IMR-90 (cell line): ENCODE measurements at regions not wholly inside any gene's neighbourhood (a gene's known extent, or its start where the extent isn't known, plus 50 kb on each side); places are given as distances from the start of the nearest gene placed in this dataset.

Experiments
- ATAC-seq: fragments of 200-7000 bp; cut with Tn5 transposase; 2 replicates; pipeline ENCODE4 v1.9.1; 2020; ENCODE audit warnings: low read depth, mild to moderate bottlenecking, moderate library complexity
- BruUV-seq: library from RNA; stranded (reverse); fragments of 400-500 nt; replicated peaks from 2 replicates; lab custom pipeline; 2021; lab: Mats Ljungman, UMichigan
- CTCF ChIA-PET: fragments of 300-600 bp; formaldehyde crosslinking; extraction: SDS; loops from one replicate; lab custom pipeline; 2021; ENCODE audit warnings: antibody characterized with exemption; lab: Yijun Ruan, JAX
- POLR2A ChIA-PET: fragments of 300-600 bp; sonication (Branson Sonifier 250); formaldehyde crosslinking; loops from one replicate; lab custom pipeline; 2022; ENCODE audit warnings: antibody characterized with exemption; ENCODE audit not compliant: unreplicated experiment; lab: Charles Lee
- DNase-seq: peaks from one replicate; pipeline ENCODE4 v3.0.0; 2013
- H2AFZ ChIP-seq: replicated peaks from 2 replicates; pipeline ENCODE3; 2013; ENCODE audit warnings: low read length, mild to moderate bottlenecking; ENCODE audit not compliant: poor library complexity
- H2AK5ac ChIP-seq: 2 replicates; pipeline ENCODE4 v1.6.1; 2013; ENCODE audit warnings: low read depth, low read length, inconsistent platforms
- H2AK9ac ChIP-seq: replicated peaks from 2 replicates; pipeline ENCODE3; 2013; ENCODE audit warnings: mild to moderate bottlenecking, low read depth, low read length, moderate library complexity; ENCODE audit not compliant: poor library complexity
- H2BK120ac ChIP-seq: 2 replicates; pipeline ENCODE4 v1.6.1; 2013; ENCODE audit warnings: low read depth, low read length, inconsistent platforms
- H2BK15ac ChIP-seq: 3 replicates; pipeline ENCODE4 v1.6.1; 2013; ENCODE audit warnings: low read depth, low read length, inconsistent platforms
- H2BK20ac ChIP-seq: 2 replicates; pipeline ENCODE4 v1.6.1; 2013; ENCODE audit warnings: low read depth, mild to moderate bottlenecking, inconsistent platforms, low read length, moderate library complexity
- H2BK5ac ChIP-seq: 2 replicates; pipeline ENCODE4 v1.6.1; 2013; ENCODE audit warnings: mild to moderate bottlenecking, low read depth, low read length, inconsistent platforms; ENCODE audit not compliant: poor library complexity, severe bottlenecking
- H3K14ac ChIP-seq: replicated peaks from 2 replicates; pipeline ENCODE4 v1.6.1; 2013; ENCODE audit warnings: low read depth, low read length, inconsistent platforms
- H3K18ac ChIP-seq: 2 replicates; pipeline ENCODE4 v1.6.1; 2013; ENCODE audit warnings: low read depth, low read length, control low read depth
- H3K23ac ChIP-seq: 2 replicates; pipeline ENCODE4 v1.6.1; 2013; ENCODE audit warnings: low read depth, low read length, inconsistent platforms
- H3K27ac ChIP-seq: 2 replicates; pipeline ENCODE4 v1.5.1; 2013; ENCODE audit warnings: mild to moderate bottlenecking, control low read depth, low read length; ENCODE audit not compliant: insufficient read depth
- H3K27me3 ChIP-seq: 2 replicates; pipeline ENCODE4 v1.6.1; 2013; ENCODE audit warnings: low read length; ENCODE audit not compliant: control insufficient read depth, insufficient read depth
- H3K36me3 ChIP-seq: 2 replicates; pipeline ENCODE4 v1.6.1; 2013; ENCODE audit warnings: low read length, mixed read lengths; ENCODE audit not compliant: control insufficient read depth, insufficient read depth
- H3K4ac ChIP-seq: 2 replicates; pipeline ENCODE4 v1.6.1; 2013; ENCODE audit warnings: low read depth, low read length, inconsistent platforms
- H3K4me1 ChIP-seq: 2 replicates; pipeline ENCODE4 v1.6.1; 2013; ENCODE audit warnings: low read length, mixed read lengths; ENCODE audit not compliant: control insufficient read depth, insufficient read depth
- H3K4me2 ChIP-seq: 2 replicates; pipeline ENCODE4 v1.6.1; 2013; ENCODE audit warnings: low read depth, mild to moderate bottlenecking, control low read depth, low read length, moderate library complexity
- H3K4me3 ChIP-seq: 2 replicates; pipeline ENCODE4 v1.5.1; 2013; ENCODE audit warnings: low read depth, mild to moderate bottlenecking, control low read depth, low read length, moderate library complexity; ENCODE audit not compliant: insufficient read depth
- H3K56ac ChIP-seq: 2 replicates; pipeline ENCODE4 v1.6.1; 2013; ENCODE audit warnings: low read length, inconsistent platforms; ENCODE audit not compliant: insufficient read depth; ENCODE audit errors: extremely low read depth
- H3K79me1 ChIP-seq, 2 experiments: 2 replicates each; pipeline ENCODE4 v1.6.1; 2013; ENCODE audit warnings: low read length in 2 of 2, inconsistent platforms in 1 of 2, low read depth in 1 of 2
- H3K9ac ChIP-seq: 2 replicates; pipeline ENCODE4 v1.6.1; 2013; ENCODE audit warnings: low read depth, low read length, control low read depth
- H3K9me1 ChIP-seq: 2 replicates; pipeline ENCODE4 v1.6.1; 2013; ENCODE audit warnings: low read length, inconsistent platforms; ENCODE audit not compliant: insufficient read depth
- H3K9me3 ChIP-seq: 2 replicates; pipeline ENCODE4 v1.6.1; 2013; ENCODE audit warnings: low read length; ENCODE audit not compliant: control insufficient read depth, insufficient read depth
- H4K20me1 ChIP-seq: 2 replicates; pipeline ENCODE4 v1.6.1; 2013; ENCODE audit warnings: low read length, inconsistent platforms; ENCODE audit not compliant: insufficient read depth
- H4K5ac ChIP-seq: 2 replicates; pipeline ENCODE4 v1.6.1; 2013; ENCODE audit warnings: mild to moderate bottlenecking, low read depth, low read length, control low read depth
- H4K8ac ChIP-seq, 2 experiments: 2 replicates each; pipeline ENCODE4 v1.6.1; 2013; ENCODE audit warnings: low read depth in 2 of 2, low read length in 2 of 2, control low read depth in 1 of 2, inconsistent platforms in 1 of 2
- H4K91ac ChIP-seq: 2 replicates; pipeline ENCODE4 v1.6.1; 2013; ENCODE audit warnings: low read depth, low read length, inconsistent platforms; ENCODE audit not compliant: insufficient read depth
- BHLHE40 ChIP-seq: fragments of 150-350 bp; IDR thresholded peaks from 2 replicates; pipeline ENCODE4 v1.6.1; 2016; ENCODE audit warnings: mild to moderate bottlenecking, low read depth, low read length
- CEBPB ChIP-seq: IDR thresholded peaks from 2 replicates; pipeline ENCODE4 v1.6.1; 2012; ENCODE audit warnings: low read depth, low read length, improper control_type of control experiment
- CHD1 ChIP-seq: IDR thresholded peaks from 2 replicates; pipeline ENCODE4 v1.6.1; 2012; ENCODE audit warnings: low read depth, low read length, improper control_type of control experiment
- ELK1 ChIP-seq: fragments of 150-350 bp; IDR thresholded peaks from 2 replicates; pipeline ENCODE4 v1.6.1; 2016; ENCODE audit warnings: low read depth, mild to moderate bottlenecking, low read length, moderate library complexity, borderline replicate concordance
- FOS ChIP-seq: fragments of 150-350 bp; IDR thresholded peaks from 2 replicates; pipeline ENCODE4 v1.6.1; 2016; ENCODE audit warnings: low read depth, low read length
- MAZ ChIP-seq: IDR thresholded peaks from 2 replicates; pipeline ENCODE4 v1.6.1; 2012; ENCODE audit warnings: low read depth, mild to moderate bottlenecking, low read length, improper control_type of control experiment, moderate library complexity, borderline replicate concordance
- MXI1 ChIP-seq: IDR thresholded peaks from 2 replicates; pipeline ENCODE4 v1.6.1; 2012; ENCODE audit warnings: low read depth, mild to moderate bottlenecking, low read length, moderate library complexity, borderline replicate concordance
- NFE2L2 ChIP-seq: fragments of 150-350 bp; IDR thresholded peaks from 2 replicates; pipeline ENCODE4 v1.6.1; 2016; ENCODE audit warnings: low read depth, mild to moderate bottlenecking, low read length
- POLR2A ChIP-seq: IDR thresholded peaks from 2 replicates; pipeline ENCODE4 v1.6.1; 2012; ENCODE audit warnings: mild to moderate bottlenecking, low read depth, low read length
- RAD21 ChIP-seq: IDR thresholded peaks from 2 replicates; pipeline ENCODE4 v1.6.1; 2012; ENCODE audit warnings: low read length, improper control_type of control experiment
- RCOR1 ChIP-seq: IDR thresholded peaks from 2 replicates; pipeline ENCODE4 v1.6.1; 2012; ENCODE audit warnings: mild to moderate bottlenecking, low read length, improper control_type of control experiment; ENCODE audit not compliant: insufficient replicate concordance
- RFX5 ChIP-seq: IDR thresholded peaks from 2 replicates; pipeline ENCODE4 v1.8.0; 2012; ENCODE audit warnings: low read depth, mild to moderate bottlenecking, low read length, moderate library complexity
- SMC3 ChIP-seq: fragments of 150-350 bp; IDR thresholded peaks from 2 replicates; pipeline ENCODE4 v1.6.1; 2016; ENCODE audit warnings: low read depth, mild to moderate bottlenecking, antibody characterized with exemption, low read length, moderate library complexity
- WGBS, 2 experiments: methylation state at CpG; one replicate each; pipeline versions ENCODE4 v1.1.5 to v1.1.7; 2013; ENCODE audit warnings: missing lambda C conversion rate in 2 of 2; ENCODE audit not compliant: insufficient read length in 1 of 2; ENCODE audit errors: extremely low coverage in 2 of 2; 5-methylcytosine and 5-hydroxymethylcytosine counted together
- dilution Hi-C: fragments of 300-500 bp; cut with HindIII; formaldehyde crosslinking; loops from one replicate; pipeline ENCODE4 v1.14.3; 2018; ENCODE audit warnings: low sequenced_read_pairs; ENCODE audit not compliant: unreplicated experiment
- in situ Hi-C: fragments of 300-500 bp; cut with MboI; formaldehyde crosslinking; loops from 3 replicates; pipeline ENCODE4 v1.14.3; 2019; ENCODE audit warnings: low sequenced_read_pairs, inconsistent platforms, mixed read lengths
- intact Hi-C: fragments of 100-400 bp; cut with micrococcal nuclease; formaldehyde crosslinking; loops from 2 replicates; pipeline ENCODE4 v1.10.0; 2022
- TF ChIP-seq, protein P1 (sequence below): conservative IDR thresholded peaks from 2 replicates; pipeline ENCODE4 v1.5.1; 2012; ENCODE audit warnings: mild to moderate bottlenecking, low read depth, low read length, improper control_type of control experiment
- TF ChIP-seq, protein P2 (sequence below): fragments of 150-350 bp; IDR thresholded peaks from 2 replicates; pipeline ENCODE4 v1.6.1; 2017; ENCODE audit warnings: mild to moderate bottlenecking, antibody characterized with exemption, low read length, low read depth

DNA sequence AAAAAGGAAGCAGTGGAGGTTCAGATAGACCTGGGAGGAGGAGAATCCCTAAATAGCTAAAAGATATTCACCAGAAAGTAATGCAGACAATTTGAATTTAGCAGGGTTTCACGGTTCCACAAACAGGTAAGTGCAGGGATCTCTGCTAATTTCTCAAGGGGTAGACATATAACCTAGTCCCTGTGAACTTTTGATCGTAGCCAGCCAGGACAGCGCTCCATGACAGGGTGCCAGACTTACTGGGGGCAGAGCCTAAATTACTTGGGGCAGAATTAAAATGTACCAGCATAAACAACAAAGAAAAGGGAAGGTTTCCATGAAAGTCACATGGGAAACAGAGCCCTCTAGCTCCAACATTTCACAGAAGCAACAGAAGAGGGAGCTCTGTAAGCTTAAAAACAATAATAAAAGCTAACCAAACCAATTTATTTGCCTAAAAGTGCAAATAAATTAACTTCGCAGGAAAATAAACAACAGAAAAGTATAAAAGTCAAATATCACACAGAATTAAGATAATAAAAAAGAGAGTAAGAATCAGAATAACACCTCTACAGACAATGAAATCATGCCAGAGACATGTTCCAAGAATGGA lies 198.3 kb downstream of the DUSP10 start:
- H2BK120ac ChIP-seq: no peak overlapping the region
- H3K9me1 ChIP-seq: 0 out of 2 replicates have a peak, but pooled peaks cover 3% of the 10 kb centered on the region
- H2BK20ac ChIP-seq: no peak overlapping the region
- POLR2A ChIA-PET: no interaction called here
- no peaks in the 10 kb centered on the region for H3K27me3 ChIP-seq
- peak overlapping the region; percentile 15; the same call in 1 of the 2 replicates for H3K9ac ChIP-seq
- 0 out of 4 replicates have a peak overlapping the region, but pooled peaks of 1 of the 2 experiments have one; percentile 59 for H4K8ac ChIP-seq
- no peak overlapping the region for H3K4me3 ChIP-seq
- ATAC-seq (peak; percentile 60), DNase-seq (peak; percentile 54)
- no peaks in the 10 kb centered on the region for H4K20me1 ChIP-seq
- H3K9me3 ChIP-seq: no peaks in the 10 kb centered on the region
- WGBS, 2 experiments: 100% methylated on average over 1 of the region's 4 CpGs; no CpG with 5 or more reads in 1 of the 2 experiments
- no peaks in the 10 kb centered on the region for H3K79me1 ChIP-seq
- no peak overlapping the region for H2AK9ac ChIP-seq
- no peak overlapping the region for H2BK5ac ChIP-seq
- no peak overlapping the region for H4K5ac ChIP-seq
- dilution Hi-C loops (no loop called here), intact Hi-C loops (loop anchor here (1.0 to 5.0 kb wide), 4 partner anchors 174 to 911 kb away; partner anchors contain the start of gene DUSP10), in situ Hi-C loops (no loop called here)
- H3K56ac ChIP-seq: no peak overlapping the region
- H3K23ac ChIP-seq: no peak overlapping the region
- no peak overlapping the region for H4K91ac ChIP-seq
- no peak overlapping the region for H3K4me2 ChIP-seq
- H3K27ac ChIP-seq: no peak overlapping the region
- no peak overlapping the region for H2AK5ac ChIP-seq
- H2BK15ac ChIP-seq: no peak overlapping the region; the same call in 2 of the 3 replicates
- no peak overlapping the region for H3K18ac ChIP-seq
- CTCF ChIA-PET: interaction anchor here (0.6 to 2.0 kb wide), 8 partner anchors 16 to 912 kb away, joined by 3 to 8 read pairs (median 4); partner anchors contain the start of gene DUSP10
- H3K14ac ChIP-seq: no peak overlapping the region
- no peaks in the 10 kb centered on the region for H3K4me1 ChIP-seq
- H3K36me3 ChIP-seq: no peaks in the 10 kb centered on the region
- no peak overlapping the region for H3K4ac ChIP-seq
- no TSS peak for BruUV-seq
- H2AFZ ChIP-seq: peak overlapping the region; percentile 19
- no peak for TF ChIP-seq ELK1
- TF ChIP-seq RCOR1: no peak
- TF ChIP-seq, protein P1, sequence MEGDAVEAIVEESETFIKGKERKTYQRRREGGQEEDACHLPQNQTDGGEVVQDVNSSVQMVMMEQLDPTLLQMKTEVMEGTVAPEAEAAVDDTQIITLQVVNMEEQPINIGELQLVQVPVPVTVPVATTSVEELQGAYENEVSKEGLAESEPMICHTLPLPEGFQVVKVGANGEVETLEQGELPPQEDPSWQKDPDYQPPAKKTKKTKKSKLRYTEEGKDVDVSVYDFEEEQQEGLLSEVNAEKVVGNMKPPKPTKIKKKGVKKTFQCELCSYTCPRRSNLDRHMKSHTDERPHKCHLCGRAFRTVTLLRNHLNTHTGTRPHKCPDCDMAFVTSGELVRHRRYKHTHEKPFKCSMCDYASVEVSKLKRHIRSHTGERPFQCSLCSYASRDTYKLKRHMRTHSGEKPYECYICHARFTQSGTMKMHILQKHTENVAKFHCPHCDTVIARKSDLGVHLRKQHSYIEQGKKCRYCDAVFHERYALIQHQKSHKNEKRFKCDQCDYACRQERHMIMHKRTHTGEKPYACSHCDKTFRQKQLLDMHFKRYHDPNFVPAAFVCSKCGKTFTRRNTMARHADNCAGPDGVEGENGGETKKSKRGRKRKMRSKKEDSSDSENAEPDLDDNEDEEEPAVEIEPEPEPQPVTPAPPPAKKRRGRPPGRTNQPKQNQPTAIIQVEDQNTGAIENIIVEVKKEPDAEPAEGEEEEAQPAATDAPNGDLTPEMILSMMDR: peak; percentile 65
- no peak for TF ChIP-seq NFE2L2
- peak; percentile 64 for TF ChIP-seq RAD21
- peak; percentile 73 for TF ChIP-seq SMC3
- TF ChIP-seq, protein P2, sequence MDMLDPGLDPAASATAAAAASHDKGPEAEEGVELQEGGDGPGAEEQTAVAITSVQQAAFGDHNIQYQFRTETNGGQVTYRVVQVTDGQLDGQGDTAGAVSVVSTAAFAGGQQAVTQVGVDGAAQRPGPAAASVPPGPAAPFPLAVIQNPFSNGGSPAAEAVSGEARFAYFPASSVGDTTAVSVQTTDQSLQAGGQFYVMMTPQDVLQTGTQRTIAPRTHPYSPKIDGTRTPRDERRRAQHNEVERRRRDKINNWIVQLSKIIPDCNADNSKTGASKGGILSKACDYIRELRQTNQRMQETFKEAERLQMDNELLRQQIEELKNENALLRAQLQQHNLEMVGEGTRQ: peak; percentile 35; the same call in 1 of the 2 replicates
- no peak for TF ChIP-seq BHLHE40
- TF ChIP-seq MAZ: no peak
- TF ChIP-seq FOS: no peak
- TF ChIP-seq RFX5: no peak
- TF ChIP-seq CHD1: no peak
- TF ChIP-seq MXI1: no peak
- no peak for TF ChIP-seq CEBPB
- TF ChIP-seq POLR2A: no peak
